ENCODE measurements at regions not wholly inside any gene's neighbourhood (a gene's known extent, or its start where the extent isn't known, plus 50 kb on each side); places are given as distances from the start of the nearest gene placed in this dataset.
"Not testable (repeated sequence)": the region's sequence is repeated elsewhere in the genome, so short reads cannot be mapped to it uniquely, and the experiment has no call there.

DNA sequence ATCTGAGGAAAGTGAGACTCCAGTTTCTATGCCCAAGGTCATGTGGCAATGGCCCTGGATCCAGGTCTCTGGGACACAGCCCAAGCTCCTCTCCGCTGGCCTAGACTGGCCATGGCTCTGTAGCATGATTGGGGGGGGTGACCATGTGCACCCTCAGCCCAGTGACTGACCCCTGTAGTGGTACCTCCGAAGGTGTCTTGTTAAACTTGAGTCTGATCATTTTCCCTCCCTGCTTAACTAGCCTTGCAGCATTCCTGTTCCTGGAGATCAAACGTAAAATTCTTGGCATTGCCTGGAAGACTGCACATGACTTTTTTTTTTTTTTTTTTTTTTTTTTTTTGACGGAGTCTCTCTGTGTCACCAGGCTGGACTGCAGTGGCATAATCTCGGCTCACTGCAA is 1116.0 kb downstream of the TBC1D22A start:
- no peak overlapping the region for H3K4me3 ChIP-seq (ENCODE audit: control insufficient read depth, low read depth, low read length)
- no peak for DNase-seq (ENCODE audit: low read depth)
- TF ChIP-seq, protein P1, sequence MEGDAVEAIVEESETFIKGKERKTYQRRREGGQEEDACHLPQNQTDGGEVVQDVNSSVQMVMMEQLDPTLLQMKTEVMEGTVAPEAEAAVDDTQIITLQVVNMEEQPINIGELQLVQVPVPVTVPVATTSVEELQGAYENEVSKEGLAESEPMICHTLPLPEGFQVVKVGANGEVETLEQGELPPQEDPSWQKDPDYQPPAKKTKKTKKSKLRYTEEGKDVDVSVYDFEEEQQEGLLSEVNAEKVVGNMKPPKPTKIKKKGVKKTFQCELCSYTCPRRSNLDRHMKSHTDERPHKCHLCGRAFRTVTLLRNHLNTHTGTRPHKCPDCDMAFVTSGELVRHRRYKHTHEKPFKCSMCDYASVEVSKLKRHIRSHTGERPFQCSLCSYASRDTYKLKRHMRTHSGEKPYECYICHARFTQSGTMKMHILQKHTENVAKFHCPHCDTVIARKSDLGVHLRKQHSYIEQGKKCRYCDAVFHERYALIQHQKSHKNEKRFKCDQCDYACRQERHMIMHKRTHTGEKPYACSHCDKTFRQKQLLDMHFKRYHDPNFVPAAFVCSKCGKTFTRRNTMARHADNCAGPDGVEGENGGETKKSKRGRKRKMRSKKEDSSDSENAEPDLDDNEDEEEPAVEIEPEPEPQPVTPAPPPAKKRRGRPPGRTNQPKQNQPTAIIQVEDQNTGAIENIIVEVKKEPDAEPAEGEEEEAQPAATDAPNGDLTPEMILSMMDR (IDR thresholded peaks at IDR 0.05; ENCODE audit: control insufficient read depth, insufficient read depth, low read depth, low read length, missing control alignments): no peak

DNA sequence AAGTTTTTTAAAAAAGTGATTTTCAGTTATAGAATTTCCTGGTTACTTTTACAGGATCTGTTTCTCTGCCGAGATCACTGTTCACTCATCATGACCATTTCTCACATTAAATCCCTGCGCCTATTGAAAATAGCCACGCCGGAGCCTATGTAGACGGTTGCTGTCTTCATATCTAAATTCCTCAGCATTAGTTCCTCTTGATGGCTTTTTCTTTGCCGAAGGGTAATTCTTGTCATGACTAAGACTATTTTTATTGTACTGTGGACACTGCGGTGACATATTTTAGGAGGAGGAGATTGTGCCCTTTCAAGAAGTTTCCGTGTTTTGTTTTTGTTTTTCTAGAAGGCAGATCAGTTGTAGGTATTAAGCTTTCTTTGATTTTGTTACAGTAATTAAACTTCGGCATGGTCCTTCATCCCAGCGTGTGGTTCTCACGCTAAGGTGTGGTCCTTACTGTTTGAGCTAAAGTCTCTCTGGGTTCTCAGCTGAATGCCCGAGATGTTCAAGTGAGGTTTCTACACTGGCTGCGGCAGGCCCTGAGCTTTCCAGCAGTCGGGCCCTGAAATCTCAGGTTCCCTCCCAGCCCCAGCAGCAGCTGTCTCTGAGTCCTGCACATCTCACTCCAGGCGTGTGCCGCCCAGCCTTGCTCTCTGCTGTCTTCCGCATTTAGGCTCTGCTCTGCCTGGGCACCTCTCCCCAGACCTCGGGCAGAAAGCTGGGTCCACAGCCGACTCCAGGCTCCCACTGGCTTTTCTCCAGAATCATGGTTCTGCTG is 1110.5 kb downstream of the TBC1D22A start:
- no peak overlapping the region for H3K4me3 ChIP-seq (ENCODE audit: control insufficient read depth, low read depth, low read length)
- TF ChIP-seq, protein P1 (IDR thresholded peaks at IDR 0.05; ENCODE audit: control insufficient read depth, insufficient read depth, low read depth, low read length, missing control alignments): no peak
- no peak for DNase-seq (ENCODE audit: low read depth)

DNA sequence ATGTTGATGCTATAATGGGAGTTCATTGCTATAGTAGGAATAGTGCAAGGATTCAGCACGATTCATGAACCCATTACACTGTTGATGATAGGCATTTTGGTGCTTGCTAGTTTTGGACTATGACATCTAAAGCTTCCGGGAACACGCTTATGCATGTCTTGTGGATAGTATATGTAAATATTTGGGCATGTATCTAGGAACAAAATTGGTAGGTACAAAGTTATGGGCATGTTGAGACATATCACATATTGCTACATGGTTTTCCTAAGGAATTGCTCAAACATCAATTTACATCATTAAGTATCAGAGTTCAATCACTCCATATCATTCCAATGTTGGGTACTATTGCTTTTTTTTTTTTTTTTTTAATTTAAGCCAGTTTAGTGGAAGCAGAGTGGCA is 1103.2 kb downstream of the TBC1D22A start:
- no peak overlapping the region for H3K4me3 ChIP-seq (ENCODE audit: control insufficient read depth, low read depth, low read length)
- TF ChIP-seq, protein P1 (IDR thresholded peaks at IDR 0.05; ENCODE audit: control insufficient read depth, insufficient read depth, low read depth, low read length, missing control alignments): no peak
- DNase-seq (ENCODE audit: low read depth): no peak

DNA sequence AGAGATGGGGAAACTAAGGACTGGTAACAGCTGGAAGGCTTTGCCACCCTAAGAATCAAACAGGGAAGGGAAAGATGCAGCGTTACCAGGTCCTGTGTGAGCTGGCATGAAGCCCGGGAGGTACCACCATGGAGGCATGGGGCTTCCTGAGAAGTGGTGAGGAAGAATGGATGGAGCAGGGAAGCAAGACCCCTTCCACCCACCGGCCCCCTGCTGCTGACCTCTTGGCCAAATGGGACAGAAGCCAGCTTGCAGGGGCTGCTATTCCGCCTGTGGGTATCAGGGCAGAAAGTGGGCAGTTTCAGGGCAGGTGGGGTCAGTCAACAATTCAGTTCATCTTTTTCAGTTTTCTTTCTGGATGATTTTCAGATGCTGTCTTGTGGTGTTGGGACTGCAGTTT is 1099.9 kb downstream of the TBC1D22A start:
- no peak overlapping the region for H3K4me3 ChIP-seq (ENCODE audit: control insufficient read depth, low read depth, low read length)
- no peak for DNase-seq (ENCODE audit: low read depth)
- TF ChIP-seq, protein P1 (IDR thresholded peaks at IDR 0.05; ENCODE audit: control insufficient read depth, insufficient read depth, low read depth, low read length, missing control alignments): no peak

DNA sequence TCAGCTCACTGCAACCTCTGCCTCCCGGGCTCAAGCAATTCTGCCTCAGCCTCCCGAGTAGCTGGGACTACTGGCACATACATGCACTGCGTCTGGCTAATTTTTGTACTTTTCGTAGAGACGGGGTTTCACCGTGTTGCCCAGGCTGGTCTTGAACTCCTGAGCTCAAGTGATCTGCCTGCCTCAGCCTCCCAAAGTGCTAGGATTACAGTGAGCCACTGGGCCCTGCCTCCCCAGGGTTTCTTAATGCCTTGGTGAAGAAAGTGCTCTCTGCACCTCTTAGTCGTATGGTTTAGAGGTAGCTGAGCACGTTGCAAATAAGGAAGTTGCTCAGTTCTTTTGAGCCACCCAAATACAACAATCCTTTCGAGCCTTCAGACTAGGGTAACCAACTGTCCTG is 1098.5 kb downstream of the TBC1D22A start:
- not testable (repeated sequence) for DNase-seq (ENCODE audit: low read depth); H3K4me3 ChIP-seq (ENCODE audit: control insufficient read depth, low read depth, low read length)

DNA sequence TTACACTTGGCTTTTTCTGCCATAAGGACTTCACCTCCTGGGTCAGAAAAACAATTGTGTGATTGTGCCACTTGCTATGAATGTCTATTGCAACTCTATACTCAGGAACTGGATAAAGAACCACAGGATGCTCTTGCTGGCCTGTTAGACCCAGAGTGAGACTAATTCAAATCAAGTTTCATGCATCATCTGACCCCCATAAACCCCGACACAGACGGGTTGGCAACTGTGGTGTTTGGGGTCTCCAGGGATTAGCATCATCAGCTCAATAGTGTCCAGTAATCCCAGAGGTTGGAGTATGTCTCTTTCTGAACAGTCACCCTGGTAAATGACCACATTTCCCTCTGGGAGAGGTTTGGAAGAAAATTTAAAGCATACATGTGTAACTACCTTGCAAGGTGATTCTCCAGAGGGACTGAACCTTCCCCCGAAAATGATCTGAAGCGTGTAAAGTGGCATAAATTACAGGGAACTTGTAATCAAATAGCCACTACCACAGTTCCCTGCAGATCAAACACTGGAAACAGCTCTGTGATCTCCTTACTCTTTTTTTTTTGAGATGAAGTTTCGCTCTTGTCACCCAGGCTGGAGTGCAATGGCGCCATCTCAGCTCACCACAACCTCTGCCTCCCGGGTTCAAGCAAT is 1097.6 kb downstream of the TBC1D22A start:
- no peak for DNase-seq (ENCODE audit: low read depth)
- H3K4me3 ChIP-seq (ENCODE audit: control insufficient read depth, low read depth, low read length): no peak overlapping the region
- TF ChIP-seq, protein P1 (IDR thresholded peaks at IDR 0.05; ENCODE audit: control insufficient read depth, insufficient read depth, low read depth, low read length, missing control alignments): no peak

DNA sequence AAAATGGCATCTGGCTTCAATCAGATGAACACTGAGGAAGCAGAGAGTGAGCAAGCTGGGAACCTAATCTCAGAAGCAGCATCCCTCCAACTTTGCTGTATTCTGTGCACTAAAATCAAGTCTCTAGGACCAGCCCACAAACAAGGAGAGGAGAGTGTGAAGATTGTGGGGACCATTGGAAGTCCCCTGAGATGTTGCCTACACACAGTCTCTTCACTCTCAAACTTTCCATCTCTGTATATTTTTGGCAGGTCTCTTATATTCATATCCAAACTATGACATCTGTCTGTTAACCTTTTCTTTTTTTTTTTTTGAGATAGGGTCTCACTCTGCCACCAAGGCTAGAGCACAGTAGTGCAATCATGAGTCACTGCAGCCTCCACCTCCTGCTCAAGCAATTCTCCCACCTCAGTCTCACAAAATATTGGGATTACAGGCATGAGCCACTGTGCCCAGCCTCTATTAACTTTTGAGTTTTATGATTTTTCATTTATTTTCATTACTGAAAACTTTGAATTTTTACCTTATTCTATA is 1096.4 kb downstream of the TBC1D22A start:
- TF ChIP-seq, protein P1 (IDR thresholded peaks at IDR 0.05; ENCODE audit: control insufficient read depth, insufficient read depth, low read depth, low read length, missing control alignments): no peak
- DNase-seq (ENCODE audit: low read depth): no peak
- no peak overlapping the region for H3K4me3 ChIP-seq (ENCODE audit: control insufficient read depth, low read depth, low read length)

Data from AG09309 (cell line).